Astrocyte (in vitro differentiated cells and primary cell): ENCODE measurements at regions not wholly inside any gene's neighbourhood (a gene's known extent, or its start where the extent isn't known, plus 50 kb on each side); places are given as distances from the start of the nearest gene placed in this dataset.

ENCODE experiments used
- DNase-seq: peaks from one replicate; pipeline ENCODE4 v3.0.0-alpha.2; 2010; ENCODE audit warnings: low read depth
- FAIRE-seq: peaks from 2 replicates; lab custom pipeline; 2011; peaks lifted over from hg19 to GRCh38; lab: Jason Lieb, UNC
- H2AFZ ChIP-seq: 2 replicates; pipeline ENCODE4 v1.6.0; 2012; ENCODE audit warnings: low read depth, low read length, inconsistent platforms
- H3K27ac ChIP-seq: 2 replicates; pipeline ENCODE4 v1.5.1; 2011; ENCODE audit warnings: low read depth, low read length, inconsistent platforms
- H3K27me3 ChIP-seq: 2 replicates; pipeline ENCODE4 v1.6.0; 2011; ENCODE audit warnings: low read length, inconsistent platforms; ENCODE audit not compliant: insufficient read depth
- H3K36me3 ChIP-seq: 2 replicates; pipeline ENCODE4 v1.5.1; 2011; ENCODE audit warnings: low read length, inconsistent platforms; ENCODE audit not compliant: insufficient read depth
- H3K4me1 ChIP-seq: 2 replicates; pipeline ENCODE4 v1.5.1; 2011; ENCODE audit warnings: low read length, inconsistent platforms; ENCODE audit not compliant: insufficient read depth
- H3K4me2 ChIP-seq: 2 replicates; pipeline ENCODE4 v1.6.0; 2012; ENCODE audit warnings: low read length, inconsistent platforms
- H3K4me3 ChIP-seq: 2 replicates; pipeline ENCODE4 v1.5.1; 2011; ENCODE audit warnings: low read depth, mild to moderate bottlenecking, low read length, inconsistent platforms; ENCODE audit not compliant: insufficient read depth
- H3K79me2 ChIP-seq: 2 replicates; pipeline ENCODE4 v1.6.0; 2012; ENCODE audit warnings: mild to moderate bottlenecking, low read length, inconsistent platforms; ENCODE audit not compliant: insufficient read depth
- H3K9ac ChIP-seq: 2 replicates; pipeline ENCODE4 v1.6.0; 2012; ENCODE audit warnings: mild to moderate bottlenecking, low read length, inconsistent platforms
- H3K9me3 ChIP-seq: 2 replicates; pipeline ENCODE4 v1.5.1; 2012; ENCODE audit warnings: low read depth, mild to moderate bottlenecking, low read length, inconsistent platforms; ENCODE audit not compliant: insufficient read depth
- H4K20me1 ChIP-seq: 2 replicates; pipeline ENCODE4 v1.6.0; 2012; ENCODE audit warnings: low read length, inconsistent platforms; ENCODE audit not compliant: insufficient read depth
- H3K27ac Mint-ChIP-seq: one replicate; pipeline ENCODE4 v1.8.0; 2021; ENCODE audit warnings: mild to moderate bottlenecking, mixed read lengths; ENCODE audit not compliant: unreplicated experiment
- H3K27me3 Mint-ChIP-seq: one replicate; pipeline ENCODE4 v1.8.0; 2021; ENCODE audit warnings: low read depth, mixed read lengths; ENCODE audit not compliant: unreplicated experiment
- H3K36me3 Mint-ChIP-seq: one replicate; pipeline ENCODE4 v1.8.0; 2021; ENCODE audit warnings: low read depth, mixed read lengths; ENCODE audit not compliant: unreplicated experiment
- H3K4me1 Mint-ChIP-seq: one replicate; pipeline ENCODE4 v1.8.0; 2021; ENCODE audit warnings: low read depth, mixed read lengths; ENCODE audit not compliant: unreplicated experiment
- H3K4me3 Mint-ChIP-seq: one replicate; pipeline ENCODE4 v1.8.0; 2021; ENCODE audit warnings: mild to moderate bottlenecking, moderate library complexity, mixed read lengths; ENCODE audit not compliant: unreplicated experiment
- H3K9me3 Mint-ChIP-seq: one replicate; pipeline ENCODE4 v1.8.0; 2021; ENCODE audit warnings: mild to moderate bottlenecking, mixed read lengths; ENCODE audit not compliant: unreplicated experiment
- CTCF ChIP-seq: IDR thresholded peaks from 2 replicates; pipeline ENCODE4 v1.5.1; 2011; ENCODE audit warnings: low read depth, mild to moderate bottlenecking, inconsistent platforms, low read length, moderate library complexity; ENCODE audit not compliant: insufficient read depth
- EZH2 ChIP-seq: IDR thresholded peaks from 2 replicates; pipeline ENCODE4 v1.6.1; 2012; ENCODE audit warnings: mild to moderate bottlenecking, low read length, inconsistent platforms; ENCODE audit not compliant: insufficient read depth

GRCh38 chr15:96703794-96704550 lies 373.5 kb downstream of the NR2F2 start:
- no peak for FAIRE-seq

GRCh38 chr15:96716075-96716474 lies 385.6 kb downstream of the NR2F2 start:
- Mint-ChIP-seq H3K4me1 (no peaks in the 10 kb centered on the region), H3K27ac (no peak overlapping the region)

More at GRCh38 chr15:96703794-96704550, 373.5 kb downstream of the NR2F2 start:
- no peaks in the 10 kb centered on the region for H3K9me3 ChIP-seq
- no peaks in the 10 kb centered on the region for H3K4me1 ChIP-seq
- DNase-seq = peak; percentile 2
- Mint-ChIP-seq H3K27ac (no peak overlapping the region), H3K4me1 (no peaks in the 10 kb centered on the region), H3K4me3 (no peak overlapping the region), H3K27me3 (no peaks in the 10 kb centered on the region), H3K36me3 (no peaks in the 10 kb centered on the region), H3K9me3 (no peaks in the 10 kb centered on the region)
- H3K9ac ChIP-seq = no peak overlapping the region
- no peaks in the 10 kb centered on the region for H3K36me3 ChIP-seq
- H2AFZ ChIP-seq = no peak overlapping the region
- no peak overlapping the region for H3K4me3 ChIP-seq
- no peak overlapping the region for H3K27ac ChIP-seq
- no peaks in the 10 kb centered on the region for H4K20me1 ChIP-seq
- no peak overlapping the region for H3K4me2 ChIP-seq
- H3K27me3 ChIP-seq = no peaks in the 10 kb centered on the region
- TF ChIP-seq CTCF (no peak), EZH2 (no peak)
- no peaks in the 10 kb centered on the region for H3K79me2 ChIP-seq

More at GRCh38 chr15:96716075-96716474, 385.6 kb downstream of the NR2F2 start:
- Histone ChIP-seq H3K27me3 (no peaks in the 10 kb centered on the region), H3K4me3 (no peak overlapping the region), H4K20me1 (no peaks in the 10 kb centered on the region), H3K4me1 (no peaks in the 10 kb centered on the region), H3K79me2 (no peaks in the 10 kb centered on the region), H3K9me3 (no peaks in the 10 kb centered on the region), H3K36me3 (no peaks in the 10 kb centered on the region), H3K9ac (no peak overlapping the region), H3K27ac (no peak overlapping the region), H2AFZ (no peak overlapping the region), H3K4me2 (no peak overlapping the region)
- Mint-ChIP-seq H3K27me3 (peaks cover 18% of the 10 kb centered on the region), H3K9me3 (no peaks in the 10 kb centered on the region), H3K36me3 (no peaks in the 10 kb centered on the region), H3K4me3 (no peak overlapping the region)
- no peak for DNase-seq
- TF ChIP-seq EZH2 = no peak
- no peak for TF ChIP-seq CTCF
- no peak for FAIRE-seq
